HCT116 (cell line): ENCODE measurements at regions not wholly inside any gene's neighbourhood (a gene's known extent, or its start where the extent isn't known, plus 50 kb on each side); places are given as distances from the start of the nearest gene placed in this dataset.

ENCODE experiments used
- ATAC-seq: fragments of 200-7000 bp; cut with Tn5 transposase; 2 replicates; pipeline ENCODE4 v1.9.1; 2020; ENCODE audit warnings: mild to moderate bottlenecking, moderate library complexity
- BruUV-seq: library from RNA; stranded (reverse); fragments of 400-500 nt; replicated peaks from 2 replicates; lab custom pipeline; 2021; lab: Mats Ljungman, UMichigan
- CTCF ChIA-PET: fragments of 300-600 bp; sonication (Branson Sonifier 250); formaldehyde crosslinking; loops from one replicate; lab custom pipeline; 2021; ENCODE audit warnings: antibody characterized with exemption; lab: Charles Lee
- POLR2A ChIA-PET: fragments of 300-600, 350-600 bp; sonication (Branson Sonifier 250); formaldehyde crosslinking; loops from one replicate; lab custom pipeline; 2021; ENCODE audit warnings: antibody characterized with exemption; lab: Charles Lee
- RAD21 ChIA-PET, 2 experiments: fragments of 300-600 bp; sonication (Branson Sonifier 250); formaldehyde crosslinking; loops; one replicate each; lab custom pipeline; 2023; ENCODE audit warnings: low total read pairs in 2 of 2; ENCODE audit not compliant: uncharacterized antibody in 2 of 2, unreplicated experiment in 2 of 2, low non-redundant PET in 1 of 2; lab: Charles Lee
- DNase-seq: peaks from one replicate; pipeline ENCODE4 v3.0.0-alpha.2; 2010; ENCODE audit warnings: low read depth, low spot score
- H2AFZ ChIP-seq: fragments of 200-600 bp; shearing (Covaris generic), sonication (generic); 2 replicates; pipeline ENCODE4 v1.6.1; 2017; ENCODE audit warnings: low read depth, mixed run types, mixed read lengths, antibody characterized with exemption, low read length; ENCODE audit not compliant: poor library complexity, severe bottlenecking
- H3K27ac ChIP-seq: 2 replicates; pipeline ENCODE4 v1.5.1; 2012; ENCODE audit warnings: low read depth, low read length
- H3K27me3 ChIP-seq: fragments of 200-600 bp; sonication (generic); 2 replicates; pipeline ENCODE4 v1.6.1; 2016; ENCODE audit warnings: mixed run types, low read length, mixed read lengths; ENCODE audit not compliant: insufficient read depth
- H3K36me3 ChIP-seq, 2 experiments: fragments of 200-500 bp in 1 of 2; fragments of 200-600 bp in 1 of 2; sonication (Bioruptor generic) in 1 of 2; sonication (generic) in 1 of 2; 2 replicates each; pipeline versions ENCODE4 v1.5.1 to v1.6.1; 2014 to 2016; ENCODE audit warnings: low read length in 2 of 2, inconsistent platforms in 1 of 2, mixed read lengths in 1 of 2, mixed run types in 1 of 2; ENCODE audit not compliant: insufficient read depth in 2 of 2, control insufficient read depth in 1 of 2
- H3K4me1 ChIP-seq, 2 experiments: fragments of 200-600 bp in 1 of 2; sonication (generic) in 1 of 2; 2 replicates each; pipeline versions ENCODE4 v1.5.1 to v1.6.1; 2012 to 2017; ENCODE audit warnings: low read length in 2 of 2, inconsistent platforms in 1 of 2, mild to moderate bottlenecking in 1 of 2, mixed read lengths in 1 of 2, mixed run types in 1 of 2, moderate library complexity in 1 of 2; ENCODE audit not compliant: insufficient read depth in 2 of 2, control insufficient read depth in 1 of 2
- H3K4me2 ChIP-seq: fragments of 200-600 bp; sonication (generic); 2 replicates; pipeline ENCODE4 v1.6.1; 2017; ENCODE audit warnings: mixed run types, low read length, mixed read lengths
- H3K4me3 ChIP-seq, 2 experiments: fragments of 200-600 bp in 1 of 2; sonication (generic) in 1 of 2; replicated peaks in 1 of 2; 2 replicates each; pipeline ENCODE4 v1.5.1; 2011 to 2016; ENCODE audit warnings: low read length in 2 of 2, control low read depth in 1 of 2, low read depth in 1 of 2, mild to moderate bottlenecking in 1 of 2, mixed read lengths in 1 of 2, mixed run types in 1 of 2
- H3K79me2 ChIP-seq: fragments of 200-600 bp; sonication (generic); 2 replicates; pipeline ENCODE4 v1.6.1; 2017; ENCODE audit warnings: mild to moderate bottlenecking, mixed run types, low read length, moderate library complexity, mixed read lengths; ENCODE audit not compliant: insufficient read depth
- H3K9ac ChIP-seq: fragments of 200-600 bp; sonication (generic); 2 replicates; pipeline ENCODE4 v1.6.1; 2016; ENCODE audit warnings: low read length, mixed read lengths
- H3K9me2 ChIP-seq: fragments of 200-600 bp; sonication (generic), shearing (Covaris generic); 2 replicates; pipeline ENCODE4 v1.6.1; 2017; ENCODE audit warnings: mixed run types, mild to moderate bottlenecking, moderate library complexity; ENCODE audit not compliant: insufficient read depth
- H3K9me3 ChIP-seq, 2 experiments: fragments of 200-500 bp in 1 of 2; fragments of 200-600 bp in 1 of 2; sonication (Bioruptor generic) in 1 of 2; sonication (generic) in 1 of 2; 2 replicates each; pipeline ENCODE4 v1.6.1; 2014 to 2017; ENCODE audit warnings: low read length in 2 of 2, mixed read lengths in 2 of 2, inconsistent platforms in 1 of 2, low read depth in 1 of 2, mild to moderate bottlenecking in 1 of 2, mixed run types in 1 of 2, moderate library complexity in 1 of 2; ENCODE audit not compliant: control insufficient read depth in 1 of 2, insufficient read depth in 1 of 2
- H4K20me1 ChIP-seq: fragments of 200-600 bp; sonication (generic), shearing (Covaris generic); 2 replicates; pipeline ENCODE4 v1.6.1; 2017; ENCODE audit warnings: mixed run types, mild to moderate bottlenecking, moderate library complexity; ENCODE audit not compliant: insufficient read depth
- ATF3 ChIP-seq: IDR thresholded peaks from 2 replicates; pipeline ENCODE4 v1.6.1; 2012
- CEBPB ChIP-seq: IDR thresholded peaks from 2 replicates; pipeline ENCODE4 v1.6.1; 2012; ENCODE audit warnings: low read depth
- ELF1 ChIP-seq: IDR thresholded peaks from 2 replicates; pipeline ENCODE4 v1.6.1; 2012; ENCODE audit warnings: low read depth, borderline replicate concordance
- FOSL1 ChIP-seq: IDR thresholded peaks from 2 replicates; pipeline ENCODE4 v1.6.1; 2012; ENCODE audit warnings: low read depth
- JUND ChIP-seq: IDR thresholded peaks from 2 replicates; pipeline ENCODE4 v1.6.1; 2012
- POLR2AphosphoS5 ChIP-seq: IDR thresholded peaks from 2 replicates; pipeline ENCODE4 v1.6.1; 2011; ENCODE audit warnings: mild to moderate bottlenecking, low read depth, low read length, moderate library complexity
- RAD21 ChIP-seq: IDR thresholded peaks from 2 replicates; pipeline ENCODE4 v1.6.1; 2012; ENCODE audit warnings: low read depth, mild to moderate bottlenecking
- SP1 ChIP-seq: IDR thresholded peaks from 2 replicates; pipeline ENCODE4 v1.6.1; 2012; ENCODE audit warnings: low read depth
- SRF ChIP-seq: IDR thresholded peaks from 2 replicates; pipeline ENCODE4 v1.6.1; 2012; ENCODE audit warnings: low read depth
- TCF7L2 ChIP-seq: IDR thresholded peaks from 2 replicates; pipeline ENCODE4 v1.7.0; 2011; ENCODE audit warnings: borderline replicate concordance, inconsistent platforms; ENCODE audit not compliant: insufficient read depth, insufficient read length; ENCODE audit errors: extremely low read depth
- ZBTB33 ChIP-seq: IDR thresholded peaks from 2 replicates; pipeline ENCODE4 v1.6.1; 2011; ENCODE audit warnings: mild to moderate bottlenecking, low read length, moderate library complexity; ENCODE audit not compliant: insufficient replicate concordance; ENCODE audit errors: extremely low read depth
- ZFX ChIP-seq: fragments of 450-650 bp; IDR thresholded peaks from 2 replicates; pipeline ENCODE4 v1.6.1; 2017
- ZNF274 ChIP-seq: fragments of 200-500 bp; sonication (Bioruptor generic); IDR thresholded peaks from 2 replicates; pipeline ENCODE4 v1.6.1; 2014; ENCODE audit warnings: mild to moderate bottlenecking, low read depth, low read length, inconsistent platforms
- intact Hi-C: fragments of 100-400 bp; cut with micrococcal nuclease; formaldehyde crosslinking; loops from 2 replicates; pipeline ENCODE4 v1.10.0; 2022
- TF ChIP-seq, protein P1 (sequence below): IDR thresholded peaks from 2 replicates; pipeline ENCODE4 v1.6.1; 2012

GRCh38 chr4:14800977-14801376 lies 201.3 kb upstream of the CPEB2 start (continued):
- no peak for TF ChIP-seq POLR2AphosphoS5
- no peak for TF ChIP-seq FOSL1

DNA sequence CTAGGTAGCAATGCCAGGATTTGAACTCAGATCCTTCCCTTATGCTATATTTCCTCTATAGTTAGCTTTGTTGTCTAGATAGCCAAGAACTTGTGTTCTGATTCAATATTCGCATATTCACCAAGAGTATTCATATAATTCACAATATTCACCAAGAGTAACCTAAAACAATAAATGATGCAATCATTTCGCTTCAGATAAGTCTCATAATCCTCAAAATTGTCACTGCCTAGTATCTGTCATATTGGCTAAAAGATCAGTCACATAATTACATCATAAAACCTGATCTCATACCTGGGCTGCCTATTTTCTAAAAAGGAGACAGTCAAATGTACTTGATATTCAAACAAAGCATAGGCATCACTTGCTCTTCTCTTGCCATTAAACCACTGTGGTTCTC lies 199.7 kb upstream of the CPEB2 start:
- Histone ChIP-seq H3K27ac (no peak overlapping the region), H3K79me2 (no peaks in the 10 kb centered on the region), H3K4me1 (no peaks in the 10 kb centered on the region), H3K9me3 (no peaks in the 10 kb centered on the region), H2AFZ (no peak overlapping the region)
- intact Hi-C loops: no loop called here
- ChIA-PET POLR2A (no interaction called here), RAD21 (no interaction called here)
- no TSS peak for BruUV-seq
- DNase-seq: no peak
- no peak for TF ChIP-seq ZFX
- TF ChIP-seq SRF: no peak
- TF ChIP-seq ATF3: no peak
- no peak for TF ChIP-seq ZNF274
- no peak for TF ChIP-seq FOSL1
- TF ChIP-seq CEBPB: no peak
- TF ChIP-seq RAD21: no peak
- TF ChIP-seq, protein P1, sequence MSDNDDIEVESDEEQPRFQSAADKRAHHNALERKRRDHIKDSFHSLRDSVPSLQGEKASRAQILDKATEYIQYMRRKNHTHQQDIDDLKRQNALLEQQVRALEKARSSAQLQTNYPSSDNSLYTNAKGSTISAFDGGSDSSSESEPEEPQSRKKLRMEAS: no peak
- TF ChIP-seq ELF1: no peak
- no peak for TF ChIP-seq TCF7L2
- no peak for TF ChIP-seq ZBTB33
- TF ChIP-seq SP1: no peak
- no peak for TF ChIP-seq JUND
- TF ChIP-seq, all 23 proteins: peak for 0
- no peak for ATAC-seq
- CTCF ChIA-PET: no interaction called here
- H3K9me2 ChIP-seq: no peaks in the 10 kb centered on the region
- H4K20me1 ChIP-seq: no peaks in the 10 kb centered on the region
- no peak overlapping the region for H3K4me3 ChIP-seq
- no peaks in the 10 kb centered on the region for H3K36me3 ChIP-seq
- no peak overlapping the region for H3K9ac ChIP-seq
- no peaks in the 10 kb centered on the region; the same call in 1 of the 2 replicates for H3K27me3 ChIP-seq
- H3K4me2 ChIP-seq: no peak overlapping the region
